ENCODE measurements at regions not wholly inside any gene's neighbourhood (a gene's known extent, or its start where the extent isn't known, plus 50 kb on each side); places are given as distances from the start of the nearest gene placed in this dataset.

GRCh38 chr11:92057849-92058442 lies 166.7 kb upstream of the FAT3 start:
- DNase-seq: no peak
- no peaks in the 10 kb centered on the region for H3K9me3 Mint-ChIP-seq (ENCODE audit: unreplicated experiment)
- Histone ChIP-seq H3K36me3 (ENCODE audit: control insufficient read depth, insufficient read depth, low read length) (no peaks in the 10 kb centered on the region), H3K27me3 (replicated peaks; ENCODE audit: control insufficient read depth, insufficient read depth, low read length) (no peaks in the 10 kb centered on the region), H3K4me1 (no peaks in the 10 kb centered on the region), H3K4me3 (ENCODE audit: low read depth, low read length) (no peak overlapping the region), H3K9me3 (no peaks in the 10 kb centered on the region)
- ChIA-PET CTCF (no interaction called here), POLR2A (no interaction called here)
- TF ChIP-seq, protein P1, sequence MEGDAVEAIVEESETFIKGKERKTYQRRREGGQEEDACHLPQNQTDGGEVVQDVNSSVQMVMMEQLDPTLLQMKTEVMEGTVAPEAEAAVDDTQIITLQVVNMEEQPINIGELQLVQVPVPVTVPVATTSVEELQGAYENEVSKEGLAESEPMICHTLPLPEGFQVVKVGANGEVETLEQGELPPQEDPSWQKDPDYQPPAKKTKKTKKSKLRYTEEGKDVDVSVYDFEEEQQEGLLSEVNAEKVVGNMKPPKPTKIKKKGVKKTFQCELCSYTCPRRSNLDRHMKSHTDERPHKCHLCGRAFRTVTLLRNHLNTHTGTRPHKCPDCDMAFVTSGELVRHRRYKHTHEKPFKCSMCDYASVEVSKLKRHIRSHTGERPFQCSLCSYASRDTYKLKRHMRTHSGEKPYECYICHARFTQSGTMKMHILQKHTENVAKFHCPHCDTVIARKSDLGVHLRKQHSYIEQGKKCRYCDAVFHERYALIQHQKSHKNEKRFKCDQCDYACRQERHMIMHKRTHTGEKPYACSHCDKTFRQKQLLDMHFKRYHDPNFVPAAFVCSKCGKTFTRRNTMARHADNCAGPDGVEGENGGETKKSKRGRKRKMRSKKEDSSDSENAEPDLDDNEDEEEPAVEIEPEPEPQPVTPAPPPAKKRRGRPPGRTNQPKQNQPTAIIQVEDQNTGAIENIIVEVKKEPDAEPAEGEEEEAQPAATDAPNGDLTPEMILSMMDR (IDR thresholded peaks at IDR 0.05; ENCODE audit: insufficient read depth in 1 of 2, low read depth in 1 of 2, low read length in 1 of 2, severe bottlenecking in 1 of 2, unreplicated experiment in 1 of 2): no peak
- H3K27ac Mint-ChIP-seq (ENCODE audit: unreplicated experiment): no peak overlapping the region
- H3K4me1 Mint-ChIP-seq (ENCODE audit: low read depth, unreplicated experiment): no peaks in the 10 kb centered on the region
- intact Hi-C loops (cut with micrococcal nuclease; ENCODE audit: unreplicated experiment): no loop called here
- peaks cover 18% of the 10 kb centered on the region for H3K27me3 Mint-ChIP-seq (ENCODE audit: insufficient read depth, unreplicated experiment)
- no TSS peak for BruUV-seq (replicated peaks)
- no peaks in the 10 kb centered on the region for H3K36me3 Mint-ChIP-seq (ENCODE audit: insufficient read depth, unreplicated experiment)
- H3K4me3 Mint-ChIP-seq (ENCODE audit: unreplicated experiment): no peak overlapping the region

DNA sequence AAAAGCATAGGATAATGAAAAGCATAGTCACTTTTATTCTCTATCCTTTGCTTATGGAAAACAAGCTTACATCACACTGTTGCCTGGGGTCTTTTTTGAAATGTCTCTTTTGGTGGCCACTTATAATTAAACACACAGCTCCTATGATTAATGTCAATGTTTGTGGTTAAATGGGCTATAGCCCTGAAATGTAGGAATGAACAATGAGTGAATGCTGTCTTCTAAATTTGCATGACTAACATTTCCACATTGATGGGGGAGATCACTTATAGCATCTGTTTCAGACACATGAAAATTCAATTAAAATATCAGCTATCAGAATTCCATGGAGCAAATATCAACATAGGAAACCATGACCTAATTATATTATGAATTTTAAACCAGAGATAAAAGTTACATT lies 171.4 kb upstream of the FAT3 start:
- intact Hi-C loops (cut with micrococcal nuclease; ENCODE audit: unreplicated experiment): no loop called here
- no peaks in the 10 kb centered on the region for H3K4me1 ChIP-seq
- CTCF ChIA-PET: no interaction called here

DNA sequence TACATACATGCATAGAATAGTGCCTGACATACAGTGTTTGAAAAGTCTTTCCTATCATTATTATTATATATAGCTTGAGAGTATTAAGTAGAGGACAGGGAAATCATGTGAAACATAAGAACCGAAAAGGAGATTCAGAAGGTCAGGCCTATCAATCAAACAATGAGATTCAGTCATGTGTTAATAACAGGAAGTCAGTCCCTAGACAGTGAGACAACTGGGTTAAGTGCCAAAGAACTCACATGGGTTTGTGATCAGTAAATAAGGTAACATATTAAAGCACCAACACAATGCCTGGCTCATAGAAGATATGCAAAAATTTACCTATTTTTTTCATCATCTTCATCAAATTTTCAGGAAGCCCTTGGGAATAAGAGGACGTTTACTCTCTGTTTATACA lies 174.3 kb upstream of the FAT3 start:
- CTCF ChIA-PET: no interaction called here
- DNase-seq: no peak
- no TSS peak for BruUV-seq (replicated peaks)
- no peaks in the 10 kb centered on the region for H3K36me3 ChIP-seq (ENCODE audit: control insufficient read depth, insufficient read depth, low read length)
- Mint-ChIP-seq H3K27ac (ENCODE audit: unreplicated experiment) (no peak overlapping the region), H3K9me3 (ENCODE audit: unreplicated experiment) (no peaks in the 10 kb centered on the region), H3K36me3 (ENCODE audit: insufficient read depth, unreplicated experiment) (no peaks in the 10 kb centered on the region), H3K4me3 (ENCODE audit: unreplicated experiment) (no peak overlapping the region), H3K27me3 (ENCODE audit: insufficient read depth, unreplicated experiment) (peaks cover 2% of the 10 kb centered on the region), H3K4me1 (ENCODE audit: low read depth, unreplicated experiment) (no peaks in the 10 kb centered on the region)
- TF ChIP-seq, protein P1 (IDR thresholded peaks at IDR 0.05; ENCODE audit: insufficient read depth in 1 of 2, low read depth in 1 of 2, low read length in 1 of 2, severe bottlenecking in 1 of 2, unreplicated experiment in 1 of 2): no peak
- H3K27me3 ChIP-seq (replicated peaks; ENCODE audit: control insufficient read depth, insufficient read depth, low read length): no peaks in the 10 kb centered on the region
- POLR2A ChIA-PET: no interaction called here
- no peak overlapping the region for H3K4me3 ChIP-seq (ENCODE audit: low read depth, low read length)
- intact Hi-C loops (cut with micrococcal nuclease; ENCODE audit: unreplicated experiment): no loop called here
- H3K4me1 ChIP-seq: no peaks in the 10 kb centered on the region
- 0 out of 2 replicates have a peak, but pooled peaks cover 3% of the 10 kb centered on the region for H3K9me3 ChIP-seq

More for the DNA sequence above, 171.4 kb upstream of the FAT3 start:
- no peak for DNase-seq
- Mint-ChIP-seq H3K4me3 (ENCODE audit: unreplicated experiment) (no peak overlapping the region), H3K27me3 (ENCODE audit: insufficient read depth, unreplicated experiment) (peaks cover 11% of the 10 kb centered on the region), H3K27ac (ENCODE audit: unreplicated experiment) (no peak overlapping the region), H3K4me1 (ENCODE audit: low read depth, unreplicated experiment) (no peaks in the 10 kb centered on the region), H3K9me3 (ENCODE audit: unreplicated experiment) (no peaks in the 10 kb centered on the region), H3K36me3 (ENCODE audit: insufficient read depth, unreplicated experiment) (no peaks in the 10 kb centered on the region)
- TF ChIP-seq, protein P1 (IDR thresholded peaks at IDR 0.05; ENCODE audit: insufficient read depth in 1 of 2, low read depth in 1 of 2, low read length in 1 of 2, severe bottlenecking in 1 of 2, unreplicated experiment in 1 of 2): no peak
- Histone ChIP-seq H3K4me3 (ENCODE audit: low read depth, low read length) (no peak overlapping the region), H3K27me3 (replicated peaks; ENCODE audit: control insufficient read depth, insufficient read depth, low read length) (no peaks in the 10 kb centered on the region), H3K9me3 (no peaks in the 10 kb centered on the region), H3K36me3 (ENCODE audit: control insufficient read depth, insufficient read depth, low read length) (no peaks in the 10 kb centered on the region)
- no TSS peak for BruUV-seq (replicated peaks)
- POLR2A ChIA-PET: no interaction called here

All from Caco-2 (cell line).